GM12878 (cell line): ENCODE measurements at regions not wholly inside any gene's neighbourhood (a gene's known extent, or its start where the extent isn't known, plus 50 kb on each side); places are given as distances from the start of the nearest gene placed in this dataset.

Experiments
- ATAC-seq: fragments of 200-7000 bp; cut with Tn5 transposase; 3 replicates; pipeline ENCODE4 v1.9.1; 2020; ENCODE audit warnings: mild to moderate bottlenecking, moderate library complexity
- BruUV-seq: library from RNA; stranded (reverse); fragments of 400-500 nt; replicated peaks from 2 replicates; lab custom pipeline; 2021; lab: Mats Ljungman, UMichigan
- CTCF ChIA-PET: fragments of 300-600 bp; sonication (Branson Sonifier 250); formaldehyde crosslinking; extraction: SDS; loops from one replicate; lab custom pipeline; 2021; ENCODE audit warnings: inconsistent platforms; lab: Yijun Ruan, JAX
- POLR2A ChIA-PET: fragments of 350-600 bp; formaldehyde crosslinking; extraction: SDS; loops from one replicate; lab custom pipeline; 2021; ENCODE audit warnings: inconsistent platforms; lab: Charles Lee
- RAD21 ChIA-PET: fragments of 300-600 bp; sonication (Branson Sonifier 250); formaldehyde crosslinking; loops from one replicate; lab custom pipeline; 2023; ENCODE audit warnings: antibody characterized with exemption; ENCODE audit not compliant: unreplicated experiment; lab: Charles Lee
- SMC1A ChIA-PET: fragments of 300-600 bp; sonication (Branson Sonifier 250); formaldehyde crosslinking; loops from one replicate; lab custom pipeline; 2023; ENCODE audit not compliant: unreplicated experiment, uncharacterized antibody; lab: Charles Lee
- DNase-seq: peaks from one replicate; pipeline ENCODE4 v3.0.0-alpha.2; 2011; ENCODE audit warnings: low read depth, low spot score
- FAIRE-seq: peaks from 3 replicates; lab custom pipeline; 2011; peaks lifted over from hg19 to GRCh38; lab: Jason Lieb, UNC
- H2AFZ ChIP-seq: 2 replicates; pipeline ENCODE4 v1.6.0; 2011; ENCODE audit warnings: low read depth, low read length, control low read depth; ENCODE audit not compliant: control insufficient read depth
- H3K27ac ChIP-seq: 2 replicates; pipeline ENCODE4 v1.5.1; 2011; ENCODE audit warnings: control low read depth; ENCODE audit not compliant: control insufficient read depth, insufficient read depth
- H3K27me3 ChIP-seq, 2 experiments: replicated peaks in 1 of 2; 2 replicates each; pipeline versions ENCODE4 v1.6.0 to v1.6.1; 2011; ENCODE audit warnings: low read length in 1 of 2; ENCODE audit not compliant: control insufficient read depth in 2 of 2, insufficient read depth in 2 of 2
- H3K36me3 ChIP-seq, 2 experiments: 2 replicates each; pipeline ENCODE4 v1.5.1; 2011; ENCODE audit warnings: low read length in 1 of 2; ENCODE audit not compliant: control insufficient read depth in 2 of 2, insufficient read depth in 2 of 2
- H3K4me1 ChIP-seq: 2 replicates; pipeline ENCODE4 v1.6.1; 2011; ENCODE audit warnings: mild to moderate bottlenecking, low read length, moderate library complexity, mixed read lengths; ENCODE audit not compliant: control insufficient read depth, insufficient read depth
- H3K4me2 ChIP-seq: 2 replicates; pipeline ENCODE4 v1.6.0; 2011; ENCODE audit warnings: control low read depth; ENCODE audit not compliant: control insufficient read depth, insufficient read depth
- H3K4me3 ChIP-seq: fragments of 200-600 bp; sonication (generic); 2 replicates; pipeline ENCODE4 v1.5.1; 2016
- H3K79me2 ChIP-seq: 2 replicates; pipeline ENCODE4 v1.6.0; 2011; ENCODE audit warnings: low read length; ENCODE audit not compliant: control insufficient read depth, insufficient read depth
- H3K9ac ChIP-seq: 2 replicates; pipeline ENCODE4 v1.8.0; 2011; ENCODE audit warnings: low read length, control low read depth, mixed read lengths; ENCODE audit not compliant: control insufficient read depth, insufficient read depth
- H3K9me3 ChIP-seq: replicated peaks from 3 replicates; pipeline ENCODE4 v1.5.1; 2011; ENCODE audit warnings: mild to moderate bottlenecking, low read length; ENCODE audit not compliant: control insufficient read depth, insufficient read depth
- H4K20me1 ChIP-seq: 2 replicates; pipeline ENCODE4 v1.6.0; 2011; ENCODE audit not compliant: control insufficient read depth, insufficient read depth
- CBX3 ChIP-seq: fragments of 200-600 bp; sonication (generic); IDR thresholded peaks from 2 replicates; pipeline ENCODE4 v1.6.1; 2016; ENCODE audit warnings: low read depth, borderline replicate concordance
- CBX5 ChIP-seq: sonication (generic); IDR thresholded peaks from 2 replicates; pipeline ENCODE4 v1.6.1; 2016; ENCODE audit warnings: low read depth, moderate library complexity, mild to moderate bottlenecking, inconsistent platforms
- MEF2A ChIP-seq: IDR thresholded peaks from 2 replicates; pipeline ENCODE4 v1.6.1; 2011; ENCODE audit warnings: low read depth, mild to moderate bottlenecking, low read length, moderate library complexity; ENCODE audit not compliant: insufficient read depth
- TARDBP ChIP-seq: IDR thresholded peaks from 2 replicates; pipeline ENCODE4 v1.6.1; 2016; ENCODE audit warnings: borderline replicate concordance
- WGBS: methylation state at CpG from one replicate; pipeline ENCODE4 v1.1.6; 2016; ENCODE audit warnings: low lambda C conversion rate; ENCODE audit not compliant: insufficient replicate concordance, insufficient coverage; ENCODE audit errors: missing lambda C conversion rate; 5-methylcytosine and 5-hydroxymethylcytosine counted together
- in situ Hi-C: fragments of 300-500 bp; cut with MboI; formaldehyde crosslinking; loops from 9 replicates; pipeline ENCODE4 v1.14.3; 2018; ENCODE audit warnings: mixed read lengths
- intact Hi-C: fragments of 100-400 bp; cut with micrococcal nuclease; formaldehyde crosslinking; loops from one replicate; pipeline ENCODE4 v1.14.2; 2022; ENCODE audit not compliant: unreplicated experiment
- TF ChIP-seq, protein P1 (sequence below), 3 experiments: IDR thresholded peaks in 2 of 3; conservative IDR thresholded peaks in 1 of 3; 2 replicates each; pipeline ENCODE4 v1.5.1; 2011; ENCODE audit warnings: low read depth in 3 of 3, low read length in 3 of 3, mild to moderate bottlenecking in 3 of 3, control low read depth in 2 of 3, moderate library complexity in 2 of 3, inconsistent platforms in 1 of 3, mixed read lengths in 1 of 3; ENCODE audit not compliant: control insufficient read depth in 2 of 3, insufficient read depth in 1 of 3; ENCODE audit errors: extremely low read depth in 1 of 3
- TF ChIP-seq, protein P2 (sequence below): IDR thresholded peaks from 2 replicates; pipeline ENCODE4 v1.6.1; 2011; ENCODE audit warnings: low read depth, low read length, improper control_type of control experiment, borderline replicate concordance
- TF ChIP-seq, protein P3 (sequence below): fragments of 450-650 bp; IDR thresholded peaks from 2 replicates; pipeline ENCODE4 v1.6.1; 2014; ENCODE audit warnings: mild to moderate bottlenecking

DNA sequence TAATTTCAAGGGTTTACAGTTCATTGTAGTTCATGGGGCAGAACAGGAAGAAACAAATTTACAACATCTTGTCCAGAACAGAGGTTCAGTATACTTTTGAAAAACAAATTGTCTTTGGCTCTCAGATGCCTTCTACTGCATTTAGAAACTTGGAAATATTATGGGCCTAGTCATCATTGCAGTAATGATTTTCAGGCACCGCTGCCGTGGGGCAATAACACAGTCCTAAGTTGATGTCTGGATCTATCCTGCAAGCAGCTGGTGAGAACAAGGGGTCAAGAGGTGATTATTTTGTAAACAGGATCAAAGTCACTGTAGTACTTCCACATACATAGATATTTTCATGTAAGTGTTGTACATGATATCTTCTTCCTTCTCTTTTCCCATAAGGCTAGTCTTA is 82.5 kb upstream of the CAST start:
- ATAC-seq (no peak), DNase-seq (no peak), FAIRE-seq (no peak)
- POLR2A ChIA-PET = no interaction called here
- TF ChIP-seq, protein P1, sequence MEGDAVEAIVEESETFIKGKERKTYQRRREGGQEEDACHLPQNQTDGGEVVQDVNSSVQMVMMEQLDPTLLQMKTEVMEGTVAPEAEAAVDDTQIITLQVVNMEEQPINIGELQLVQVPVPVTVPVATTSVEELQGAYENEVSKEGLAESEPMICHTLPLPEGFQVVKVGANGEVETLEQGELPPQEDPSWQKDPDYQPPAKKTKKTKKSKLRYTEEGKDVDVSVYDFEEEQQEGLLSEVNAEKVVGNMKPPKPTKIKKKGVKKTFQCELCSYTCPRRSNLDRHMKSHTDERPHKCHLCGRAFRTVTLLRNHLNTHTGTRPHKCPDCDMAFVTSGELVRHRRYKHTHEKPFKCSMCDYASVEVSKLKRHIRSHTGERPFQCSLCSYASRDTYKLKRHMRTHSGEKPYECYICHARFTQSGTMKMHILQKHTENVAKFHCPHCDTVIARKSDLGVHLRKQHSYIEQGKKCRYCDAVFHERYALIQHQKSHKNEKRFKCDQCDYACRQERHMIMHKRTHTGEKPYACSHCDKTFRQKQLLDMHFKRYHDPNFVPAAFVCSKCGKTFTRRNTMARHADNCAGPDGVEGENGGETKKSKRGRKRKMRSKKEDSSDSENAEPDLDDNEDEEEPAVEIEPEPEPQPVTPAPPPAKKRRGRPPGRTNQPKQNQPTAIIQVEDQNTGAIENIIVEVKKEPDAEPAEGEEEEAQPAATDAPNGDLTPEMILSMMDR (IDR thresholded peaks at IDR 0.05 in 2 of 3, conservative IDR thresholded peaks at IDR 0.05 in 1 of 3; ENCODE audit: control insufficient read depth in 2 of 3, extremely low read depth in 1 of 3, insufficient read depth in 1 of 3, low read depth in 3 of 3, low read length in 3 of 3) = no peak
- WGBS = 98% methylated on average over 2 of the region's 2 CpGs
- no peaks in the 10 kb centered on the region for H3K36me3 ChIP-seq
- in situ Hi-C loops (no loop called here), intact Hi-C loops (no loop called here)
- no peaks in the 10 kb centered on the region for H4K20me1 ChIP-seq
- no peak overlapping the region for H3K27ac ChIP-seq
- SMC1A ChIA-PET = no interaction called here
- H3K9ac ChIP-seq = no peak overlapping the region
- no peak overlapping the region for H3K4me2 ChIP-seq
- H3K79me2 ChIP-seq = no peaks in the 10 kb centered on the region
- RAD21 ChIA-PET = no interaction called here
- no peaks in the 10 kb centered on the region for H3K27me3 ChIP-seq
- CTCF ChIA-PET = interaction anchor here (1.5 kb wide), 1 partner anchor 22 kb away, joined by 5 read pairs; no protein-coding TSS in a partner anchor
- no TSS peak for BruUV-seq
- no peak overlapping the region for H2AFZ ChIP-seq
- no peaks in the 10 kb centered on the region for H3K4me1 ChIP-seq
- H3K9me3 ChIP-seq = no peaks in the 10 kb centered on the region
- H3K4me3 ChIP-seq = no peak overlapping the region

DNA sequence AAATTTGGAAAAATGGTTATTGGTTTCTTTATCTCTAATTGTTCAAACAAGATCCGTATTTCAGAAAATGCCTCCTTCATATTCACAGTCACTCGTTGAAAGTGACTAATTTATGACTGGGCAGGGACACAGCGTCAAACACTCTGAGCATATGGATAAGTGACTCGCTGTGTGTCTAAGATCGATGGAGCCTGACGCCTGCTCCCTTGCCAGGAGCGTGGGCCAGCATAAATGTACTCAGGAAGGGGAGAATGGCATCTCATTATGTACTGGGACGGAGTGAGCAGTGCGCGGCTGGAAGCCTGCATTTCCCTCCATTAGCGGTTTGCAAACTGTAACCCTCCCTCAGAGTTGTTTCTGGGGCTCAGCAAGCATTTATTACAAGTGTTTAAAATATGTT is 79.8 kb upstream of the CAST start:
- WGBS = 49% methylated on average over 11 of the region's 11 CpGs
- POLR2A ChIA-PET = no interaction called here
- no peaks in the 10 kb centered on the region for H3K27me3 ChIP-seq
- H3K4me2 ChIP-seq = no peak overlapping the region
- H3K27ac ChIP-seq = no peak overlapping the region
- H3K9me3 ChIP-seq = no peaks in the 10 kb centered on the region
- no peaks in the 10 kb centered on the region for H4K20me1 ChIP-seq
- SMC1A ChIA-PET = interaction anchor here (0.6 kb wide), 1 partner anchor 569 kb away, joined by 3 read pairs; no protein-coding TSS in a partner anchor
- H3K4me1 ChIP-seq = no peaks in the 10 kb centered on the region
- FAIRE-seq = no peak
- CTCF ChIA-PET = no interaction called here
- H3K79me2 ChIP-seq = no peaks in the 10 kb centered on the region
- H2AFZ ChIP-seq = no peak overlapping the region
- RAD21 ChIA-PET = no interaction called here
- no TSS peak for BruUV-seq
- no peak for DNase-seq
- in situ Hi-C loops (no loop called here), intact Hi-C loops (no loop called here)
- no peaks in the 10 kb centered on the region for H3K36me3 ChIP-seq
- no peak overlapping the region for H3K4me3 ChIP-seq
- H3K9ac ChIP-seq = no peak overlapping the region
- TF ChIP-seq MEF2A (no peak), CBX3 (no peak), TARDBP (no peak), CBX5 (no peak)
- TF ChIP-seq, protein P2, sequence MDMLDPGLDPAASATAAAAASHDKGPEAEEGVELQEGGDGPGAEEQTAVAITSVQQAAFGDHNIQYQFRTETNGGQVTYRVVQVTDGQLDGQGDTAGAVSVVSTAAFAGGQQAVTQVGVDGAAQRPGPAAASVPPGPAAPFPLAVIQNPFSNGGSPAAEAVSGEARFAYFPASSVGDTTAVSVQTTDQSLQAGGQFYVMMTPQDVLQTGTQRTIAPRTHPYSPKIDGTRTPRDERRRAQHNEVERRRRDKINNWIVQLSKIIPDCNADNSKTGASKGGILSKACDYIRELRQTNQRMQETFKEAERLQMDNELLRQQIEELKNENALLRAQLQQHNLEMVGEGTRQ = no peak
- TF ChIP-seq, protein P3, sequence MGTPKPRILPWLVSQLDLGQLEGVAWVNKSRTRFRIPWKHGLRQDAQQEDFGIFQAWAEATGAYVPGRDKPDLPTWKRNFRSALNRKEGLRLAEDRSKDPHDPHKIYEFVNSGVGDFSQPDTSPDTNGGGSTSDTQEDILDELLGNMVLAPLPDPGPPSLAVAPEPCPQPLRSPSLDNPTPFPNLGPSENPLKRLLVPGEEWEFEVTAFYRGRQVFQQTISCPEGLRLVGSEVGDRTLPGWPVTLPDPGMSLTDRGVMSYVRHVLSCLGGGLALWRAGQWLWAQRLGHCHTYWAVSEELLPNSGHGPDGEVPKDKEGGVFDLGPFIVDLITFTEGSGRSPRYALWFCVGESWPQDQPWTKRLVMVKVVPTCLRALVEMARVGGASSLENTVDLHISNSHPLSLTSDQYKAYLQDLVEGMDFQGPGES = no peak
- no peak for ATAC-seq
